H9 (cell line): ENCODE measurements at regions not wholly inside any gene's neighbourhood (a gene's known extent, or its start where the extent isn't known, plus 50 kb on each side); places are given as distances from the start of the nearest gene placed in this dataset.

Experiments used
- DNase-seq: peaks from one replicate; pipeline ENCODE4 v3.0.0-alpha.2; 2017
- H2AFZ ChIP-seq: one replicate; pipeline ENCODE4 v1.6.1; 2013; ENCODE audit warnings: mild to moderate bottlenecking, low read length, control low read depth, moderate library complexity
- H2AK5ac ChIP-seq: 2 replicates; pipeline ENCODE4 v1.6.1; 2013; ENCODE audit warnings: low read length, control low read depth, mixed read lengths; ENCODE audit not compliant: insufficient read length
- H2BK120ac ChIP-seq: one replicate; pipeline ENCODE4 v1.6.1; 2013; ENCODE audit warnings: low read depth, mild to moderate bottlenecking, low read length, control low read depth, inconsistent platforms; ENCODE audit not compliant: poor library complexity, severe bottlenecking
- H2BK12ac ChIP-seq: 2 replicates; pipeline ENCODE4 v1.6.1; 2013; ENCODE audit warnings: low read length, control low read depth, mixed read lengths, low read depth; ENCODE audit not compliant: insufficient read length
- H2BK15ac ChIP-seq: 2 replicates; pipeline ENCODE4 v1.6.1; 2013; ENCODE audit warnings: low read depth, low read length, control low read depth
- H2BK20ac ChIP-seq: one replicate; pipeline ENCODE4 v1.6.1; 2013; ENCODE audit warnings: low read depth, mild to moderate bottlenecking, low read length, control low read depth, inconsistent platforms; ENCODE audit not compliant: poor library complexity, severe bottlenecking
- H2BK5ac ChIP-seq: 2 replicates; pipeline ENCODE4 v1.6.1; 2013; ENCODE audit warnings: low read length, control low read depth, mixed read lengths; ENCODE audit not compliant: insufficient read length
- H3K14ac ChIP-seq: 2 replicates; pipeline ENCODE4 v1.6.1; 2013; ENCODE audit warnings: low read length, control low read depth; ENCODE audit not compliant: insufficient read depth
- H3K18ac ChIP-seq: 2 replicates; pipeline ENCODE4 v1.6.1; 2013; ENCODE audit warnings: low read depth, mild to moderate bottlenecking, mixed read lengths, low read length, control low read depth; ENCODE audit not compliant: insufficient read length
- H3K23ac ChIP-seq: 2 replicates; pipeline ENCODE4 v1.6.1; 2013; ENCODE audit warnings: low read length, control low read depth, mixed read lengths, low read depth; ENCODE audit not compliant: insufficient read length
- H3K23me2 ChIP-seq: 2 replicates; pipeline ENCODE4 v1.6.1; 2013; ENCODE audit warnings: low read depth, mild to moderate bottlenecking, mixed read lengths, low read length, control low read depth; ENCODE audit not compliant: insufficient read length, poor library complexity, severe bottlenecking
- H3K27ac ChIP-seq: 2 replicates; pipeline ENCODE4 v1.5.1; 2013; ENCODE audit warnings: low read length, control low read depth, mixed read lengths, low read depth; ENCODE audit not compliant: insufficient read length
- H3K27me3 ChIP-seq: 2 replicates; pipeline ENCODE4 v1.6.1; 2013; ENCODE audit warnings: low read length, control low read depth, inconsistent platforms; ENCODE audit not compliant: insufficient read depth
- H3K4ac ChIP-seq: 2 replicates; pipeline ENCODE4 v1.6.1; 2013; ENCODE audit warnings: low read depth, mild to moderate bottlenecking, control low read depth, inconsistent platforms, low read length, moderate library complexity
- H3K4me1 ChIP-seq: 2 replicates; pipeline ENCODE4 v1.6.1; 2013; ENCODE audit warnings: low read length, control low read depth, inconsistent platforms; ENCODE audit not compliant: insufficient read depth
- H3K4me2 ChIP-seq: 2 replicates; pipeline ENCODE4 v1.6.1; 2013; ENCODE audit warnings: low read length, control low read depth, mixed read lengths; ENCODE audit not compliant: insufficient read length, insufficient read depth
- H3K56ac ChIP-seq: 2 replicates; pipeline ENCODE4 v1.6.1; 2013; ENCODE audit warnings: low read depth, mild to moderate bottlenecking, mixed read lengths, low read length, control low read depth; ENCODE audit not compliant: insufficient read length
- H3K79me1 ChIP-seq: 2 replicates; pipeline ENCODE4 v1.6.1; 2013; ENCODE audit warnings: low read depth, mild to moderate bottlenecking, moderate library complexity, low read length, control low read depth, inconsistent platforms; ENCODE audit not compliant: insufficient read depth, poor library complexity, severe bottlenecking
- H3K79me2 ChIP-seq: 2 replicates; pipeline ENCODE4 v1.6.1; 2013; ENCODE audit warnings: low read length, control low read depth, inconsistent platforms; ENCODE audit not compliant: insufficient read depth
- H3K9ac ChIP-seq: 2 replicates; pipeline ENCODE4 v1.6.1; 2013; ENCODE audit warnings: low read length, control low read depth, mixed read lengths; ENCODE audit not compliant: insufficient read length; ENCODE audit errors: extremely low read depth
- H3K9me3 ChIP-seq: one replicate; pipeline ENCODE4 v1.6.1; 2013; ENCODE audit warnings: low read depth, low read length, inconsistent platforms; ENCODE audit not compliant: control insufficient read depth
- H3T11ph ChIP-seq: one replicate; pipeline ENCODE4 v1.6.1; 2013; ENCODE audit warnings: mild to moderate bottlenecking, low read length, control low read depth, inconsistent platforms
- H4K20me1 ChIP-seq: one replicate; pipeline ENCODE4 v1.6.1; 2013; ENCODE audit not compliant: control insufficient read depth, insufficient read length, insufficient read depth
- H4K5ac ChIP-seq: 2 replicates; pipeline ENCODE4 v1.6.1; 2013; ENCODE audit warnings: low read depth, mild to moderate bottlenecking, mixed read lengths, low read length, control low read depth; ENCODE audit not compliant: insufficient read length
- H4K8ac ChIP-seq: replicated peaks from 2 replicates; pipeline ENCODE4 v1.6.1; 2013; ENCODE audit warnings: low read length, control low read depth, mixed read lengths, low read depth; ENCODE audit not compliant: insufficient read length
- H4K91ac ChIP-seq: 2 replicates; pipeline ENCODE4 v1.6.1; 2013; ENCODE audit warnings: low read depth, mild to moderate bottlenecking, moderate library complexity, mixed read lengths, low read length, control low read depth; ENCODE audit not compliant: insufficient read length
- H3K27ac Mint-ChIP-seq, 3 experiments: 2 replicates in 2 of 3; 3 replicates in 1 of 3; pipeline ENCODE4 v1.8.0; 2020 to 2021; ENCODE audit warnings: mixed read lengths in 3 of 3, mild to moderate bottlenecking in 1 of 3, moderate library complexity in 1 of 3
- H3K27me3 Mint-ChIP-seq: 2 replicates; pipeline ENCODE4 v1.8.0; 2021; ENCODE audit warnings: low read depth, mild to moderate bottlenecking, moderate library complexity, mixed read lengths
- H3K36me3 Mint-ChIP-seq, 3 experiments: 2 replicates in 2 of 3; 3 replicates in 1 of 3; pipeline ENCODE4 v1.8.0; 2020 to 2021; ENCODE audit warnings: low read depth in 3 of 3, mixed read lengths in 3 of 3; ENCODE audit not compliant: insufficient read depth in 1 of 3
- H3K4me1 Mint-ChIP-seq, 2 experiments: 2 replicates each; pipeline ENCODE4 v1.8.0; 2020; ENCODE audit warnings: mixed read lengths in 2 of 2
- H3K4me3 Mint-ChIP-seq, 2 experiments: 2 replicates in 1 of 2; 3 replicates in 1 of 2; pipeline ENCODE4 v1.8.0; 2020 to 2021; ENCODE audit warnings: mild to moderate bottlenecking in 2 of 2, mixed read lengths in 2 of 2, moderate library complexity in 1 of 2
- H3K9me3 Mint-ChIP-seq, 2 experiments: 2 replicates in 1 of 2; 3 replicates in 1 of 2; pipeline ENCODE4 v1.8.0; 2020; ENCODE audit warnings: mild to moderate bottlenecking in 2 of 2, mixed read lengths in 2 of 2, moderate library complexity in 1 of 2
- WGBS: extraction: QIAGEN DNeasy Blood & Tissue Kit; methylation state at CpG from one replicate; pipeline ENCODE4 v1.1.7; 2013; ENCODE audit warnings: missing lambda C conversion rate, low lambda C conversion rate, mixed read lengths; ENCODE audit not compliant: insufficient read length; ENCODE audit errors: extremely low coverage; 5-methylcytosine and 5-hydroxymethylcytosine counted together
- TF ChIP-seq, protein P1 (sequence below): fragments of 200-600 bp; sonication (generic); conservative IDR thresholded peaks from 3 replicates; pipeline ENCODE4 v1.8.0; 2021; ENCODE audit warnings: antibody characterized with exemption, mild to moderate bottlenecking

DNA sequence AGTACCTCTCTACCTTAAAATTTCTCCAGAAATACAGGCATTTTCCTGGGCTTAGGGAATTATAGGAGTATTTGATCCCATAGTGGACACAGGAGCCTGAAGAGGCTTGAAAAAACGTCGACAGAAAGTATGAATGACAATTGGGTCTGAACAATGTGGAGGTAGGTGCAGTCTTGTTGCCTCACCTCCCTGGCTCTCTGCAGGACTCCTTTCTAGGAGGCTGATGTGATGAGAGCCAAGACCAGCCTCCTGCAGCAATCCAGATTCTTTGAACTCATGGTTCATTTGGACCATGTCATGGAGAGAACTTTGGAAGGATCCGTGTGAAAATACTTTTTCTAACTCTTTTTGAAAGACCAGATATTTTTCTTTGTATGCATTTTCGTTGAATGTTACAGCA lies 50.5 kb upstream of the MTF2 start:
- Histone ChIP-seq H3K79me1 (no peaks in the 10 kb centered on the region), H3K23ac (no peak overlapping the region), H3K18ac (no peak overlapping the region), H2AK5ac (no peak overlapping the region), H4K5ac (no peak overlapping the region), H3K4ac (no peak overlapping the region), H3K27ac (no peak overlapping the region), H2BK12ac (no peak overlapping the region), H3T11ph (no peak overlapping the region), H2AFZ (no peak overlapping the region), H4K8ac (no peak overlapping the region), H3K4me2 (no peak overlapping the region), H3K9me3 (no peaks in the 10 kb centered on the region), H2BK15ac (no peak overlapping the region), H2BK5ac (no peak overlapping the region), H3K23me2 (no peaks in the 10 kb centered on the region), H4K20me1 (no peaks in the 10 kb centered on the region), H4K91ac (no peak overlapping the region), H3K9ac (no peak overlapping the region), H2BK20ac (no peak overlapping the region), H3K27me3 (no peaks in the 10 kb centered on the region), H3K14ac (no peak overlapping the region), H3K56ac (no peak overlapping the region), H3K79me2 (no peaks in the 10 kb centered on the region), H2BK120ac (no peak overlapping the region), H3K4me1 (no peaks in the 10 kb centered on the region)
- H3K4me1 Mint-ChIP-seq = peaks cover 8 to 10% of the 10 kb centered on the region in 2 experiments
- no peak overlapping the region for H3K27ac Mint-ChIP-seq
- H3K36me3 Mint-ChIP-seq = no peaks in the 10 kb centered on the region
- peaks cover 1% of the 10 kb centered on the region; the same call in 1 of the 2 replicates for H3K27me3 Mint-ChIP-seq
- WGBS = no CpG with 5 or more reads among the region's 4 CpGs
- DNase-seq = no peak
- no peaks in the 10 kb centered on the region for H3K9me3 Mint-ChIP-seq
- H3K4me3 Mint-ChIP-seq = no peak overlapping the region
- TF ChIP-seq, protein P1, sequence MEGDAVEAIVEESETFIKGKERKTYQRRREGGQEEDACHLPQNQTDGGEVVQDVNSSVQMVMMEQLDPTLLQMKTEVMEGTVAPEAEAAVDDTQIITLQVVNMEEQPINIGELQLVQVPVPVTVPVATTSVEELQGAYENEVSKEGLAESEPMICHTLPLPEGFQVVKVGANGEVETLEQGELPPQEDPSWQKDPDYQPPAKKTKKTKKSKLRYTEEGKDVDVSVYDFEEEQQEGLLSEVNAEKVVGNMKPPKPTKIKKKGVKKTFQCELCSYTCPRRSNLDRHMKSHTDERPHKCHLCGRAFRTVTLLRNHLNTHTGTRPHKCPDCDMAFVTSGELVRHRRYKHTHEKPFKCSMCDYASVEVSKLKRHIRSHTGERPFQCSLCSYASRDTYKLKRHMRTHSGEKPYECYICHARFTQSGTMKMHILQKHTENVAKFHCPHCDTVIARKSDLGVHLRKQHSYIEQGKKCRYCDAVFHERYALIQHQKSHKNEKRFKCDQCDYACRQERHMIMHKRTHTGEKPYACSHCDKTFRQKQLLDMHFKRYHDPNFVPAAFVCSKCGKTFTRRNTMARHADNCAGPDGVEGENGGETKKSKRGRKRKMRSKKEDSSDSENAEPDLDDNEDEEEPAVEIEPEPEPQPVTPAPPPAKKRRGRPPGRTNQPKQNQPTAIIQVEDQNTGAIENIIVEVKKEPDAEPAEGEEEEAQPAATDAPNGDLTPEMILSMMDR = no peak
